GM18907 (cell line): ENCODE measurements at regions not wholly inside any gene's neighbourhood (a gene's known extent, or its start where the extent isn't known, plus 50 kb on each side); places are given as distances from the start of the nearest gene placed in this dataset.
"Not testable (repeated sequence)": the region's sequence is repeated elsewhere in the genome, so short reads cannot be mapped to it uniquely, and the experiment has no call there.

Experiments
- ATAC-seq: cut with Tn5 transposase; IDR thresholded peaks from one replicate; pipeline ENCODE4 v1.9.1; 2021; ENCODE audit warnings: mild to moderate bottlenecking, moderate library complexity; ENCODE audit not compliant: unreplicated experiment

DNA sequence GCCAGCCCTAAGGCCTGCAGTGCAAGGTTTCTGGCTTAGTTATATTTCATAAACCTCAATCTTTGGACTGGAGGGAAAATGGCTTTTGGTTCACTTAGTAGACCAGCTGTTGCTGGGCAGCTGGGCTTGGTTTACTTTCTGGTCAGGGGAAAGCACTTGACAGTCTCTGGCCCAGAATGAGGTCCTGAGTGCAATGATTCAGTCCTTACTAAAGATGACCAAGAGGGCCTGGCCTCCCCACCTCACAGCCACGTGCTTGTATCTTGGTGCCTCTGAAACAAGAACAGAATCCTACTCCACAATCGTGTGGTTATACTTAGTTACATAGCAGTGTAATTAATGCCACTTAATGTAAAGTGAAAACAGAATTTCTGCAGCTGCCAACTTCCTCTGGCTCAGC, 325.5 kb upstream of the MEIS1 start:
- ATAC-seq = no peak

DNA sequence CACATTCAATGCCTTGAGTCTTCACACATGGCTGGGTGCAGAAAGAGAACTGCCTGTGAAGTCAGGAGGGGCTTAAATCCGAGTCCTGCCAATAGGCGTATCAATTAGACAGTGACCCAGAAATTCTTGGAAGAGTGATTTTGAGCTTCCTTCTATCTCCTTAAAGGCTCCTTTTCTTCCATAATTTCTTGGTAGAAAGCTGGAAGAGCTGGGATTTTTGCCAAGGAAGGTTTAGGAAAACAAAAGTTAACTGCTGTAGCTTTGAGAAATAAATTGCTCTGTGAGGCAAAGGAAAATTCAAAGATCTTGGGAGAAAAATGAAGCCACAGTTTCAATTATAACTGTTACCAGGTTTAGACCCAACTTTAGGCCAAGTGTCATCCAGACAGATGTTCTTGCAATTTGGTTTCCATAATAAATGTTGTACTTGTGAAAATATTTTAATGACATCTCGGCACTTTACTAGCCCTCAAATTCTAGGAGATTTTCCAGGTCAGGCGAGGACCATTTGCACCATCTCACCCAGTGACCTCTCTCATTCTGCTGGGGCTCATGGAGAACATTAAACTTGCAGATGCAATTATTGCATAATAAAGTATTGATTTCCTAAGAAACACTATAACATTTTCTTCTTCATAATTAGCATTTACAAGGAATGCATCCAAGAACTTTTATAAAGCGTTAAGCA, 329.7 kb upstream of the MEIS1 start:
- ATAC-seq = no peak

DNA sequence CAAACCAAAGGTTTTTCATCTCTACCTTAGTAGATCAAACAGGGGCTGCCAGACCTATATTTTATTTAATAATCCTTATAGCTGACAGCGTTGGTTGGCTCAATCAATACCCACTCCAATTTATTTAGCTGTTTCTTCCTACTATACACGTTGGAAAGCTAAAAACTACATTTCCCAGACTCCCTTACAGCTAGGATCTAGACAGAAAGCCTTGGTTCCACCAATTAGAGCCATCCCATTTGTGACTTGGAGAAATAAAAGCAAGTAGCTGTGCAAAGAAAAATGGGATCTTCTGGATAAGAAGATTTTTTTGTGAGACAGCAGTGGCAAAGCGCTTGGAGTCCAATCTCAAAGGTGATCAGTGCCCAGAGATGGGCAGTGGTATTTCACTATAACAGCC, 331.3 kb upstream of the MEIS1 start:
- ATAC-seq = no peak

GRCh38 chr2:66101206-66101605, 333.7 kb upstream of the MEIS1 start:
- ATAC-seq = no peak

DNA sequence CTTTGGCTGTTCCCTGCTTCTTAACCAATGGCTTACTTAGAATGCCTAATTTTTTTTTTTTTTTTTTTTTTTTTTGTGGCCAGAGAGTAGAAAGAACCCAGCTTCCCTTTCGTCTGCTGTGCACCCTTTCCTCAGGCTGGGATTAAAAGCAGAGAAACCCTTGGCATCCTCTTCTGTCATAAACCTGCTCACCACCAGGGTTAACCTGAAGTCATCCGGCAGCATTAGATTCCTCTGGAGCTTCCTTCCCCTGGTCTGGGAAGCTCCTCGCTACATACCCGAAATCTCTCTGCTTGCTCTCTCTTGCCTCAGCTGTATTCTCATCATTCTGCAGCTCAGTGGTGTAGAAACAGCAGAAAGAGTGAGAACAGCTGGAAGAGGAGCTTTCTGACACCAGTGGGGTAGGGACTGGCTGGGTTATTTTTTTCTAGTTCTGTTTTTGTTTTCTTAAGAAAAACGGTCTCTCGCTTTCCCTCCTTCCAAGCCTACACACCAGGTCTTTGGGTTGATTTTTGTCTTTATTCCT, 339.0 kb upstream of the MEIS1 start:
- no peak for ATAC-seq

DNA sequence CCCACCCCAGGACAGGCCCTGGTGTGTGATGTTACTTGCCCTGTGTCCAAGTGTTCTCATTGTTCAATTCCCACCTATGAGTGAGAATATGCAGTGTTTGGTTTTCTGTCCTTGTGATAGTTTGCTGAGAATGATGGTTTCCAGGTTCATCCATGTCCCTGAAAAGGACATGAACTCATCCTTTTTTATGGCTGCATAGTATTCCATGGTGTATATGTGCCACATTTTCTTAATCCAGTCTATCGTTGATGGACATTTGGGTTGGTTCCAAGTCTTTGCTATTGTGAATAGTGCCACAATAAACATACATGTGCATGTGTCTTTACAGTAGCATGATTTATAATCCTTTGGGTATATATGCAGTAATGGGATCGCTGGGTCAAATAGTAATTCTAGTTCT, 340.2 kb upstream of the MEIS1 start:
- not testable (repeated sequence) for ATAC-seq

DNA sequence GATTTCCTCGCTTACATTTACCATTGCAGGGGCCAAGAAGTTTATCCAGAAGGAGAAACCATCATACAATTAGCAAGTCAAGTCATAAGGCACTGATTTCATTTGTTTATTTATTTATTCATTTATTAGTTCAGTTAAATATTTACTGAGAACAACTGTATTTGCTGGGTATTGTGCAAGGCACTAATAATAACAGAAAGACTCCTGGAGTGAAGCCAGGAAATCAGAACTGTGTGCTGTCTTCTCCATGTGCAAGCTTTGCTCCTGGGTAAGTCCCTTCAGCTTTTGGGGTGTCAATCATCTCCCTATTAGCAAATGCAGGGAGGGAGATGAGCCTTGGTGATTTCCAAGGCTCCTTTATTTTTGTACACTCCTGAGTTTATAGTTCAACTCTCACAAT, 341.6 kb upstream of the MEIS1 start:
- ATAC-seq = no peak

GRCh38 chr2:66084948-66085590, 349.9 kb upstream of the MEIS1 start:
- ATAC-seq = no peak

GRCh38 chr2:66082581-66082980, 352.3 kb upstream of the MEIS1 start:
- no peak for ATAC-seq

DNA sequence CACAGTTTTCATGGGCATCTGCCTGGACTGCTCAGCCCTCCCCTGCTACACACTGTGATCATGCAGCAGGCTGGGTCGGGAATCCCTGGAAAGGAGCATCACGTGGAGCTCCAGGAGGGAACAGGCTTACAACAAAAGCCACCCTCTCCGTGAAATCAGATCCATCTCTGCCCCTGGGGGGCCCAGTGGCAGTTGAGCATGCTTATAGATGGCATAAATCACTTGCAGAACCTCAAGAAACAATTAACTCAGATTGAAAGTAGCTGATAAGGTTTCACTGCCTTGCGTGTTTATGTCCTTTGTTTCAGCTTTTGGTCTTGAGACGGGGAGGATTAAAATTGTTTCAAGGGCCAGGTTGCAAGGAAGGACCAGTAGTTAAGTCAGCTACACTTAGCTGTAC, 354.8 kb upstream of the MEIS1 start:
- no peak for ATAC-seq

DNA sequence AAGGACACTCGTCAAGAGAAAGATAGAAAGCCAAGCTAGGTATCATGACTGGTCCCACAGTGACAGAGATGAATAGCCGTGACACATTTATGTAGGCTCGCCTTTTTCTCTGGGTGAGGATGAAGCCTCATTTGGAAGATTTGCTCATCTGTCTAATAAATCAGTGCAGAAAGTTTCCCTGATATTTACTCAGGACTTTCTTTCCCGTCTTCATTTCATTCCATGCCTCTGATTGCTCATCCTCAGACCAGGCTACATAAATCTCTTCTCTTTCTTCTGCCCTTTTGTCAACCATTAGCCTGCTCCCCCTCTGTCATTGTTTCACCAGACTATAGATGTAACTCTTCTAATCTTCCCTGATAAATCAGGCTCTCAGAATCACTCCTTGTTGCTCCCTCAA, 361.8 kb upstream of the MEIS1 start:
- no peak for ATAC-seq

DNA sequence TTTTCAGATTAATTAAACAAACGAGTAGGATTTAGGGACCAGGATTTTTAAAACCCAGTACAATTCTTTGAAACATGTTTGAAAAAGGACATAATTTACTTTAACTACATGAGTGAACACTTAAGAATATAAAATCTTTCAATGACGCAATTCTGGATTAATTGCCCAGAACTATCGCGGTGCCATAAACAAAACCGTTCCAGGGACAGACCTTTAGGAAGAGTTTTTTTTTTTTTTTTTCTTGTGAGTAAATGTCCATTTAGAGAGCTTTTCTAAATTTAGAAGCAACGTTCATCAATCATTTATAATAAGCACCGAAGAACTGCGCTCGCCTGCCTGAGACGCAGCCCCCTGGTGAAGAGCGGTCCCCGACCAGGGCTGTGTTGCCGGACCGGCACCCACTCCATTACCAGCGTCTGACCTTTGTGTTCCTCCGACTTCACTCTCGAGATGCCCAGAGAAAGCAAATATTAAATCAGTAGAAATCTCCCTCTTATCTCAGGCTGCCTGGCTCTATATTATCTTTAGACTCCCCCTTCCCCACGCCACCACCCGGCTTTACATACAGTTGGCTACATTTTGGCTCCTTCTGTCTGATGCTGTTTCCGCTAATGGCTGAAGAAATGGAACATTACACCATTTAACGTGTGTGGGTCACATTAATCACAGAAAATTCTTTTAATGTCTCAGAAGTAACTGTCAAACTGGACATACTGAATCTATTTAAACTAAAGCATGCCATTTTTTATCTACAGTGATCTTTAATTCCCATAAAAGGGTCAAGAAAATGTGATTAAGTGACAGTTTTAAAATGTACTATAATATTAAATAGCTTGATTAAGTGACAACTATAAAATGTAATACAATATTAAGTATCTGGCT, 364.0 kb upstream of the MEIS1 start:
- ATAC-seq = no peak

DNA sequence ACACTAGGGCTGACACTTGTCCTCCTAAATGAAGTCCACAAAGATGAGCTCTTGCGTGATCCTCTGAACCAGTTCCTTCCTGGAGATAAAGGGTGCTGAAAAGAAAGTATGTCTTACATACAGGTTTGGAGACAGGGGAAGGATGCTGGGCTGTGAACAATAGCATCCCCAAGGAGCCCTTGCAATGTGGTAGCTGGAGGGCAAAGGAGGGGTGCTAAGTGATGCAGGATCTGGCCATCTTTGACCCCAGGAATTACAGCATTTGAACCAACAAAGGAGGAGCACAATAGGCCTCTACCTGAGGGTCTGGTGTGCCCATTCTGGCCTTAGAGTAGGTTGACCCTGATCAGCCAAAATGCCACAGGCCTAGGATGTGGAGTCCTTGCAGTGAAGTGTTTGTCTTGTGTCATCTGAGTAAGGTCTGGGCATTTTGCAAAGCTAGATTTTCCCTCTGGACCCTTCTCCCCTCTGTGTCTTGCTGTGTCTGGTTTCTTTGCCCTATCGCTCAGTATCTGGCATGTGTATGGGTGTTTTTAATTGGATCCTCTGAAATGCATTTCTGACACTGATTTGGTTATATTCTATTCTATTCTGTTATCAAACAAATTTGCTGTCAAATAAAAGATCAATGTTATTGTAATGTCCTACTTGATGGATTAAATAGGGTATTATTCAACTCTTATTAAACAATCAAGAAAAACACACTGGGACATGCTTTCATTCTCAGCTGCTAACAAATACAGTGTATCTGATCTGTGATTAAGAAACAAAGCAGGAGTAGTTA, 364.8 kb upstream of the MEIS1 start:
- no peak for ATAC-seq

DNA sequence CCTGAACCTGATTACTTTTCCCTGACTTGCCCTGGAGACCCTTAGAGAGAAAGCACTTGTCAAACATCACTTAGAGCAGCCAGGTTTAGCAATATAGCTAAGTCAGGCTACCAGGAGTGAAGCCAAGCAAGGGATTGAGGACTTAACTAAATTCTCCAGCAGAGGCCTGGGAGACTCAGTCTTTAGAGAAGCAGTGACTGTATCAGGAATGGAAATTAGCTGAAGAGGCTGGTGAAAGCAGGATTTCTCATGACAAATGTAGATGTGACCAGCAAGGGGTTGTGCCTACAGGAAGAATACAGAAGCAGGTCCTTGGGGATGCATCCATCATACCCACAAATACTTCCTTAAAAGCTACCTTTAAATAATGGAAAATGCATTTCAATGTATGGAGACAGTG, 368.9 kb upstream of the MEIS1 start:
- no peak for ATAC-seq

GRCh38 chr2:66059332-66059731, 375.6 kb upstream of the MEIS1 start:
- ATAC-seq = no peak

GRCh38 chr2:66058675-66059074, 376.2 kb upstream of the MEIS1 start:
- ATAC-seq = no peak

GRCh38 chr2:66057844-66058243, 377.1 kb upstream of the MEIS1 start:
- ATAC-seq = no peak

- no peak for ATAC-seq
Measured at GRCh38 chr2:66050392-66050791, 384.5 kb upstream of the MEIS1 start.

GRCh38 chr2:66048667-66049066, 386.3 kb upstream of the MEIS1 start:
- ATAC-seq = no peak

DNA sequence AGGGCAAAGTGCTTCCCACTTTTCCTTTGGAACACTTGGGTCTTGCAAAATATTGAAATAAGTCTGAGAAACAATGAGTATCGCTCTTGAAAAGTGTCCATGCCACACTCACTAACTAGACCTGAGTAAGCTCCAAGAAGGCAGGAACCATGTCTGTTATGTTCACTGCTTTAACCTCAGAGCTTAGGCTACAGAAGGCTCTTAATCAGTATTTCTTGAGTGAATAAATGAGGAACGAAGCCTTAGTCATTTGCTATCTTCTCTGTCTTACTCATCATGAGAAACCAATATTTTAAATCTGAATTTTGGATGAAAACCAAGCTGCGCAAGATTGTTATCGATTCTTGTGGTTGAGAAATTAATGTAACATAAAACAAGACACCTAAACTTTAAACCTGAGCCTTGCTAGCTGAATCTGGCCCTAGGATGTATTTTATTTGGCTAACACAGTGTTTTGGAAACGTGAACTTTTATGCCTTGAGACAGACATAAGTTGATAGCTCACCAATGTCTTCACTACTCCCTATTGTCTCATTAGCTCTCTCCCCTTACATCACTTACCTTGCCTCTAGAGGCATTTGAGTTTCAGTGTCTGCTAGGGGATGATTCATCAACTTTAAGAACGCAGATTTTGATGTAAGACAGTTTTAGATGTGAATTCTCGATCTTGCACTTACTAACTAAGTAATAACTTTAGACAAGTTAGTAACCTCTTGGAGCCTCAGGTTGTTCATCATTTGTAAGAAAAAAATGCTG, 392.8 kb upstream of the MEIS1 start:
- ATAC-seq = no peak
